H9 (cell line): ENCODE measurements at regions not wholly inside any gene's neighbourhood (a gene's known extent, or its start where the extent isn't known, plus 50 kb on each side); places are given as distances from the start of the nearest gene placed in this dataset.

Experiments used
- DNase-seq: peaks from one replicate; pipeline ENCODE4 v3.0.0-alpha.2; 2017
- H2AFZ ChIP-seq: one replicate; pipeline ENCODE4 v1.6.1; 2013; ENCODE audit warnings: mild to moderate bottlenecking, low read length, control low read depth, moderate library complexity
- H2AK5ac ChIP-seq: 2 replicates; pipeline ENCODE4 v1.6.1; 2013; ENCODE audit warnings: low read length, control low read depth, mixed read lengths; ENCODE audit not compliant: insufficient read length
- H2BK120ac ChIP-seq: one replicate; pipeline ENCODE4 v1.6.1; 2013; ENCODE audit warnings: low read depth, mild to moderate bottlenecking, low read length, control low read depth, inconsistent platforms; ENCODE audit not compliant: poor library complexity, severe bottlenecking
- H2BK12ac ChIP-seq: 2 replicates; pipeline ENCODE4 v1.6.1; 2013; ENCODE audit warnings: low read length, control low read depth, mixed read lengths, low read depth; ENCODE audit not compliant: insufficient read length
- H2BK15ac ChIP-seq: 2 replicates; pipeline ENCODE4 v1.6.1; 2013; ENCODE audit warnings: low read depth, low read length, control low read depth
- H2BK20ac ChIP-seq: one replicate; pipeline ENCODE4 v1.6.1; 2013; ENCODE audit warnings: low read depth, mild to moderate bottlenecking, low read length, control low read depth, inconsistent platforms; ENCODE audit not compliant: poor library complexity, severe bottlenecking
- H2BK5ac ChIP-seq: 2 replicates; pipeline ENCODE4 v1.6.1; 2013; ENCODE audit warnings: low read length, control low read depth, mixed read lengths; ENCODE audit not compliant: insufficient read length
- H3K14ac ChIP-seq: 2 replicates; pipeline ENCODE4 v1.6.1; 2013; ENCODE audit warnings: low read length, control low read depth; ENCODE audit not compliant: insufficient read depth
- H3K18ac ChIP-seq: 2 replicates; pipeline ENCODE4 v1.6.1; 2013; ENCODE audit warnings: low read depth, mild to moderate bottlenecking, mixed read lengths, low read length, control low read depth; ENCODE audit not compliant: insufficient read length
- H3K23ac ChIP-seq: 2 replicates; pipeline ENCODE4 v1.6.1; 2013; ENCODE audit warnings: low read length, control low read depth, mixed read lengths, low read depth; ENCODE audit not compliant: insufficient read length
- H3K23me2 ChIP-seq: 2 replicates; pipeline ENCODE4 v1.6.1; 2013; ENCODE audit warnings: low read depth, mild to moderate bottlenecking, mixed read lengths, low read length, control low read depth; ENCODE audit not compliant: insufficient read length, poor library complexity, severe bottlenecking
- H3K27ac ChIP-seq: 2 replicates; pipeline ENCODE4 v1.5.1; 2013; ENCODE audit warnings: low read length, control low read depth, mixed read lengths, low read depth; ENCODE audit not compliant: insufficient read length
- H3K27me3 ChIP-seq: 2 replicates; pipeline ENCODE4 v1.6.1; 2013; ENCODE audit warnings: low read length, control low read depth, inconsistent platforms; ENCODE audit not compliant: insufficient read depth
- H3K4ac ChIP-seq: 2 replicates; pipeline ENCODE4 v1.6.1; 2013; ENCODE audit warnings: low read depth, mild to moderate bottlenecking, control low read depth, inconsistent platforms, low read length, moderate library complexity
- H3K4me1 ChIP-seq: 2 replicates; pipeline ENCODE4 v1.6.1; 2013; ENCODE audit warnings: low read length, control low read depth, inconsistent platforms; ENCODE audit not compliant: insufficient read depth
- H3K4me2 ChIP-seq: 2 replicates; pipeline ENCODE4 v1.6.1; 2013; ENCODE audit warnings: low read length, control low read depth, mixed read lengths; ENCODE audit not compliant: insufficient read length, insufficient read depth
- H3K56ac ChIP-seq: 2 replicates; pipeline ENCODE4 v1.6.1; 2013; ENCODE audit warnings: low read depth, mild to moderate bottlenecking, mixed read lengths, low read length, control low read depth; ENCODE audit not compliant: insufficient read length
- H3K79me1 ChIP-seq: 2 replicates; pipeline ENCODE4 v1.6.1; 2013; ENCODE audit warnings: low read depth, mild to moderate bottlenecking, moderate library complexity, low read length, control low read depth, inconsistent platforms; ENCODE audit not compliant: insufficient read depth, poor library complexity, severe bottlenecking
- H3K79me2 ChIP-seq: 2 replicates; pipeline ENCODE4 v1.6.1; 2013; ENCODE audit warnings: low read length, control low read depth, inconsistent platforms; ENCODE audit not compliant: insufficient read depth
- H3K9ac ChIP-seq: 2 replicates; pipeline ENCODE4 v1.6.1; 2013; ENCODE audit warnings: low read length, control low read depth, mixed read lengths; ENCODE audit not compliant: insufficient read length; ENCODE audit errors: extremely low read depth
- H3K9me3 ChIP-seq: one replicate; pipeline ENCODE4 v1.6.1; 2013; ENCODE audit warnings: low read depth, low read length, inconsistent platforms; ENCODE audit not compliant: control insufficient read depth
- H3T11ph ChIP-seq: one replicate; pipeline ENCODE4 v1.6.1; 2013; ENCODE audit warnings: mild to moderate bottlenecking, low read length, control low read depth, inconsistent platforms
- H4K20me1 ChIP-seq: one replicate; pipeline ENCODE4 v1.6.1; 2013; ENCODE audit not compliant: control insufficient read depth, insufficient read length, insufficient read depth
- H4K5ac ChIP-seq: 2 replicates; pipeline ENCODE4 v1.6.1; 2013; ENCODE audit warnings: low read depth, mild to moderate bottlenecking, mixed read lengths, low read length, control low read depth; ENCODE audit not compliant: insufficient read length
- H4K8ac ChIP-seq: replicated peaks from 2 replicates; pipeline ENCODE4 v1.6.1; 2013; ENCODE audit warnings: low read length, control low read depth, mixed read lengths, low read depth; ENCODE audit not compliant: insufficient read length
- H4K91ac ChIP-seq: 2 replicates; pipeline ENCODE4 v1.6.1; 2013; ENCODE audit warnings: low read depth, mild to moderate bottlenecking, moderate library complexity, mixed read lengths, low read length, control low read depth; ENCODE audit not compliant: insufficient read length
- H3K27ac Mint-ChIP-seq, 3 experiments: 2 replicates in 2 of 3; 3 replicates in 1 of 3; pipeline ENCODE4 v1.8.0; 2020 to 2021; ENCODE audit warnings: mixed read lengths in 3 of 3, mild to moderate bottlenecking in 1 of 3, moderate library complexity in 1 of 3
- H3K27me3 Mint-ChIP-seq: 2 replicates; pipeline ENCODE4 v1.8.0; 2021; ENCODE audit warnings: low read depth, mild to moderate bottlenecking, moderate library complexity, mixed read lengths
- H3K36me3 Mint-ChIP-seq, 3 experiments: 2 replicates in 2 of 3; 3 replicates in 1 of 3; pipeline ENCODE4 v1.8.0; 2020 to 2021; ENCODE audit warnings: low read depth in 3 of 3, mixed read lengths in 3 of 3; ENCODE audit not compliant: insufficient read depth in 1 of 3
- H3K4me1 Mint-ChIP-seq, 2 experiments: 2 replicates each; pipeline ENCODE4 v1.8.0; 2020; ENCODE audit warnings: mixed read lengths in 2 of 2
- H3K4me3 Mint-ChIP-seq, 2 experiments: 2 replicates in 1 of 2; 3 replicates in 1 of 2; pipeline ENCODE4 v1.8.0; 2020 to 2021; ENCODE audit warnings: mild to moderate bottlenecking in 2 of 2, mixed read lengths in 2 of 2, moderate library complexity in 1 of 2
- H3K9me3 Mint-ChIP-seq, 2 experiments: 2 replicates in 1 of 2; 3 replicates in 1 of 2; pipeline ENCODE4 v1.8.0; 2020; ENCODE audit warnings: mild to moderate bottlenecking in 2 of 2, mixed read lengths in 2 of 2, moderate library complexity in 1 of 2
- CTCF ChIP-seq: fragments of 200-600 bp; sonication (generic); conservative IDR thresholded peaks from 3 replicates; pipeline ENCODE4 v1.8.0; 2021; ENCODE audit warnings: antibody characterized with exemption, mild to moderate bottlenecking
- WGBS: extraction: QIAGEN DNeasy Blood & Tissue Kit; methylation state at CpG from one replicate; pipeline ENCODE4 v1.1.7; 2013; ENCODE audit warnings: missing lambda C conversion rate, low lambda C conversion rate, mixed read lengths; ENCODE audit not compliant: insufficient read length; ENCODE audit errors: extremely low coverage; 5-methylcytosine and 5-hydroxymethylcytosine counted together

- H3K4me1 ChIP-seq, result no peaks in the 10 kb centered on the region
- no peak overlapping the region for H2BK15ac ChIP-seq
- no peak overlapping the region for H2BK120ac ChIP-seq
- Mint-ChIP-seq H3K9me3 (no peaks in the 10 kb centered on the region), H3K36me3 (no peaks in the 10 kb centered on the region), H3K27ac (peak overlapping the region in 1 of 3 experiments; percentile 32; a peak in 1 of 7 replicates), H3K4me3 (no peak overlapping the region), H3K27me3 (peaks cover 16% of the 10 kb centered on the region), H3K4me1 (no peaks in the 10 kb centered on the region)
- H4K5ac ChIP-seq, result no peak overlapping the region
- H3T11ph ChIP-seq, result no peak overlapping the region
- H2BK20ac ChIP-seq, result no peak overlapping the region
- no peak overlapping the region for H4K8ac ChIP-seq
- no peak for TF ChIP-seq CTCF
- H3K23ac ChIP-seq, result no peak overlapping the region
- no peak overlapping the region for H3K27ac ChIP-seq
- no peak overlapping the region for H2BK5ac ChIP-seq
- H3K4ac ChIP-seq, result no peak overlapping the region
- DNase-seq, result peak; percentile 13
- H3K4me2 ChIP-seq, result no peak overlapping the region
- H2BK12ac ChIP-seq, result no peak overlapping the region
- no peak overlapping the region for H4K91ac ChIP-seq
- H2AK5ac ChIP-seq, result no peak overlapping the region
- H2AFZ ChIP-seq, result no peak overlapping the region
- no peak overlapping the region for H3K14ac ChIP-seq
- no peaks in the 10 kb centered on the region for H3K9me3 ChIP-seq
- H3K23me2 ChIP-seq, result no peaks in the 10 kb centered on the region
- H3K18ac ChIP-seq, result no peak overlapping the region
- H4K20me1 ChIP-seq, result peaks cover 3% of the 10 kb centered on the region
- no peak overlapping the region for H3K9ac ChIP-seq
- no peaks in the 10 kb centered on the region for H3K27me3 ChIP-seq
- no CpG with 5 or more reads among the region's 7 CpGs for WGBS
- H3K79me2 ChIP-seq, result no peaks in the 10 kb centered on the region
- H3K56ac ChIP-seq, result no peak overlapping the region
- no peaks in the 10 kb centered on the region for H3K79me1 ChIP-seq
Observed at GRCh38 chr16:66293932-66294331, 72.6 kb upstream of the CDH5 start.
